NCI-H2196 treated with DMSO at 0.1 percent for 48 hours (cell line): ENCODE measurements at regions not wholly inside any gene's neighbourhood (a gene's known extent, or its start where the extent isn't known, plus 50 kb on each side); places are given as distances from the start of the nearest gene placed in this dataset.

ENCODE experiments used
- DNase-seq: peaks from one replicate; lab custom pipeline; 2025; ENCODE audit not compliant: unreplicated experiment; lab: John Stamatoyannopoulos, UW

DNA sequence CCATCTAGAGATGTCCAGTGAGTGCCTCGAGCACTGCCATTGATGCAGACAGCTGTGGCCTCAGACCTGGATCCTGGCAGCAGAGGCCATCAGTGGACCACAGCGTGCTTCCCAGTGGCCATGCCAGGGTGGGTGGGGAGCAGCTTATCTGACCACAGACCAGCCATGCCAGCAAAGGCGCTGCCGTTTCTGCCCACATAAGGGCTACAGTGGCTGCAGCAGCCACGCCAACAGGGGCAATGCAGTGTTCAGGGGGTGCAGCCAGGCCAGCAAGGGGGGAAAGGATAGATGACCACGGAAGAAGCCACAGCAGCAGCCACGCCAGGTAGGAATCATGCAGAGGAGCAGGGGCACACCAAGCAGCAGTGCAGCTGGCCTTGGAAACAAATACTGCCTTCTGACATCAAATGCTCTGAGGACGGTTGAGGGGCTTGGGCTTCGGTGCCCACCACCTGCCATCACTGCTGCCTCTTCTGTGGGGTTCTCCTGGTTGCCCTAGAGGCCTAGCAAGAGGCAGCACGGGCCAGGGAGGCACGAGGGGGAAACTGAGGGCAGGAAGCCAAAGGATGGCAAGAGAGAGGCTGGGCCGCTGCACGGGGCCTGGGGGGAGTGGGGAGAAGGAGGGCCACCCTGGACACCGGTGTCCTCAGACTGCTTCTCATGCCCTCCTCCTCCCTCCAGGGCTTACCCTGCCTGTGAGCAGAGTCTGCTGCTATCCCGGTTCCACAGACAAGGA lies 94.7 kb upstream of the RUNX3 start:
- no peak for DNase-seq

DNA sequence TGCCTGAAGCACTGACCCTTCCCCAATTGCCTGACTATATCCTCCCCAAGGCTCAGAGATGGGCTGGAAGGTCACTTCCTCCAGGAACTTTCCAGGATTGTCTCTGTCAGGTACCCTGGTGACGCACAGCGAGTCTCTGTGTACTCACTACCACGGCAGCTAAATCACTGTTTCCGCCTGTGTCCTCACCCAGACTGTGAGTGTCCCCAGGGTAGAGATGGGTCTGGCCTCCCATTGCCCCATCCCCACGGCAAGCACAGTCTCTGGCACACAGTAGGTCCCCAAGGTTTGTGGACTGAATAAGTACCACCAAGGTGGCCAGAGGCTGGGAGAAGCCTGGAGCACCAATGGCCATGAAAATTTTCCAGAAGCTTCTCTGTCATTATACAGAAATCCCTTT lies 93.8 kb upstream of the RUNX3 start:
- DNase-seq: no peak

DNA sequence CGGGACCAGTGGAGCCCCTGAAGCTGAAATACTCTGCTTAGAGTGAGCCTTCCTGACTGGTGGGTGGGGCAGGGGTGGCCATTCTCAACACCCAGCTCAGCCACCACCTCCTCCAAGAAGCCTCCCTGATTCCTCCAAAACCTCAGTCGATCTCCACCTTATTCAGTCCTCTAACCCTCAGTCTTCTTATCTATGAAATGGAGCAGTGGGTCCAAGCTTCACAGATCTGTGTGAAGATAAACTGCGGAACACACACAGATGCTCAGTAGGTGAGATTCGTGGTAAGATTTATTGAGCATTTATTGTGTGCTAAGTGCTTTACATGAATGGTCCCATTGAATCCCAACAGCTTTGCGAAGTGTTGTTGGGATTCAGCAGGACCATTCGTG lies 93.1 kb upstream of the RUNX3 start:
- DNase-seq: no peak

DNA sequence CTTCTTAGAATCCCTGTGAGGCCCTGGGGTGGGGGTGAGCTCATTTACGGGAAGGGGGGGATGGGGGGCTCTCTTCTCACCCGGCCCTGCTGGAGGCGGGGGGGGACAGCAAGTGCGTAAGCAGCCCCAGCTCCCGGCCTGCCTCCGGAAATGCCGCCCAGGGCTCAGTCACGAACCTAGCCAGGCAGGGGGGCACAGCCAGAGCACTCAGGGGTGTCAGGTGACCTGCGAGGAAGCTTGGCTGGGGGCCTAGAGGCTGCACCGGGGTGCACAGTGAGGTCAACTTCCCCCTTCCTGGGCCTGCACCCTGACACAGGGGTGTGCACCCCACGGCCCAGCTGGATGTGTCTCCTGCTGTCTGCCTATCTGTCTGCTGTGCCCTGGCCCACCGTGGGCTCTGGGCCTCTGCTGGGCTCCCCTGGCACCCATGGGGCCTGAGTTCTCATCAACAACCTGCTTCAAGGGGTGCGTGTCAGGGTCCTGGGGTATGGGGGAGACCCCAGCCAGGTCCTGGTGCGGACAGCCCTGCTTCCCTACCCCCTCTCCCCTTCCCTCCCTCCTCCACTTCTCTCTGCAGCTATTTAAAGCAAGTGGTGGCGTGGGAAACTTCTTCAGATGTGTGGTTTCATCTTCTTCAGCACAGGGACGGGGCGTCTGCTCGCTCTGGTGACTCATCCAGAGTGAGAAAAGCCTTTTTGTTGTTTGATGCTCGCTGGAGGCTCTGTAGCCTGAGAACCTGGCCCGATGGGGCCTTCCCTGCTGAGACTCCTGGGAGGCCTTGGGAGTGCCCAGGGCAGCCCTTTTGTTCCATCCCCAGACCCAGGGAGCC lies 92.5 kb upstream of the RUNX3 start:
- no peak for DNase-seq

DNA sequence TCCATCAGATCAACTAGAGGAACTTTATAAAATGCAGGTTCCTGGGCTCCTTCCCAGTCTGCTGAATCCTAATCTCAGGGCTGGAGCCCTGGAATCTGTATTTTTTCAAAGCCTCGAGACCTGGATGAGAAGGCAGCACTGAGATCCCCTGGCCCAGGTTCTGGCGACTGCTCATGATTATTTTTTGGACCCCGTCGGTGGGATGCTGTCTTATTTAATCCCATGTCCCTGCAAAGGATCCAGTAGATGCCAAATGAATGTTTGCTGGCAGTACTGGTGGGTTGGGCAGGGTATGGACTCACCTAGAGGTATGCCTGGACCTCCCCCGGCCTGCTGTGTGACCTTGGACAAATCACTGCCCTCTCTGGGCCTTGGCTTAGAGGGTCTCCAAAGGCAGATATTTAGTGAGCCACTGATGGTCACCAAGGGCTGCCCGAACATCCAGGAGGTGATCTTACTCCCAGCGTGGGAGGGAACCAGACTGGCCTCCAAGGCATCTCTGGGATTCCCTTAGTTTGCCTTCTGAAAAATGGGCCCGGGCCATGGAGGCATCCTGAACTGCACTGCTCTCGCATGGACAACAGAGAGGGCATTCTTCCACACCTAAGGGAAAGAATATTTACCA lies 91.6 kb upstream of the RUNX3 start:
- DNase-seq: no peak

DNA sequence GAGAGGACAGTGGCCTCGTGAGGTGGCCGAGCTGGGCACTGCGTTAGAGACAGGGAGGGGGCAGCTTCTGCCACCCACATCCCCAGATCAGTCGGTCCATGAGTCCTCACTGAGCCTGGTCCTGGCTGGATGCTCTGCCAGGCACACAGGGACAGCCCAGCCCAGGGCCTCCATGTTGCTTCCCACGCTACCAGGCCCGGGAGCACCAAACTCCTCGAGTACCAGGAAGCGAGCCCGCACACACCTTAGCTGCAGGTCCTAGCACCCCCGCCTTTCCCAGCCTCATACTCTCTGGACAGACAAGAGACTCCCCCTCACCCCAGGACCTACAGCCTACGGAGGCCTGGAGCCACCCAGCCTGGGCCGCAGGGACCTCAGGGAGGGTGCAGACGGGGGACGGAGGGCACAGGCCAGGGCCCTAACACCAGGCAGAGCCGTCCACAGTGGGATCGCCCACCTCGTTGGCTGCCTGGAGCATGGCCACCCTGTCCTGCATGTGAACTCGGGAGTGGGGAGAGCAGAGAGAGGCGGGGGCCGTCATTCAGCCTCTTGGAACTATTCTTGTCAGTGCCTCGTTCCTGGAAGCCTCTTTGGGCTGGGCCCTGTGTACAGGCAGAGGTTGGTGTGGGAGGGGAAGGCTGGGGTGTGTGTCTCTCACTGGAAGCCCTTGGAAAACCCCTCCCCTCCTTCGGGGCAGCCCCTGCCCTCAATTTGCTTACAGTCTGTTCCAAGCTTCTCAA lies 90.9 kb upstream of the RUNX3 start:
- DNase-seq: no peak

DNA sequence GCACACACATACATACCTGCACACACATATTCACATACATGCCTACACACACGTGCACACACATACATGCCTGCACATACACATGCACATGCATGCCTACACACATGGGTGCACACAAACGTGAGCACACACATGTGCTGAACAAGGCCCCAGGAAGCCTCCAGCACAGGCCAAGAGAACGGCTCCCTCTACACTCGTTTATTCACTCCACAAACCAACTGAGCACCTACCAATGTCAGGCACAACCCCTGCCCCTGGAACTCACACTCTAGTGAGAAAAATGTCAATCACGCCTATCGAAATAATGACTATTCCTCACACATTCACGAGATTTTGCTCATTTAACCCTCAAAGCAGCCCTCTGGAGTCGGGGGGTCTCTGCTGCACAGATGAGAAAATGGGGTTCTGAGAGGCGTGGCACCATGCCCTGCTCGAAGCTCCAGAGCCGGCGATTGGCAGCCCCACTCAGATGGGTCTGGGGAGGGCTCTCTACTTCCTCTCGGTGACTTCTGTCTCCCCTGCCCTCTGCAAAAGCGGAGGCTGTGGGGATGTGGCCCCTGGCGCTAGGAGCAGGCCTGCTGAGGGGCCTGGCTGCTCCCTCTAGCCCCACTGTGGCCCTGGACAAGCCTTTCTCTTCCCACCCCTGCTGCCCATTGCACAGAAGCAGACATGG lies 90.2 kb upstream of the RUNX3 start:
- no peak for DNase-seq

DNA sequence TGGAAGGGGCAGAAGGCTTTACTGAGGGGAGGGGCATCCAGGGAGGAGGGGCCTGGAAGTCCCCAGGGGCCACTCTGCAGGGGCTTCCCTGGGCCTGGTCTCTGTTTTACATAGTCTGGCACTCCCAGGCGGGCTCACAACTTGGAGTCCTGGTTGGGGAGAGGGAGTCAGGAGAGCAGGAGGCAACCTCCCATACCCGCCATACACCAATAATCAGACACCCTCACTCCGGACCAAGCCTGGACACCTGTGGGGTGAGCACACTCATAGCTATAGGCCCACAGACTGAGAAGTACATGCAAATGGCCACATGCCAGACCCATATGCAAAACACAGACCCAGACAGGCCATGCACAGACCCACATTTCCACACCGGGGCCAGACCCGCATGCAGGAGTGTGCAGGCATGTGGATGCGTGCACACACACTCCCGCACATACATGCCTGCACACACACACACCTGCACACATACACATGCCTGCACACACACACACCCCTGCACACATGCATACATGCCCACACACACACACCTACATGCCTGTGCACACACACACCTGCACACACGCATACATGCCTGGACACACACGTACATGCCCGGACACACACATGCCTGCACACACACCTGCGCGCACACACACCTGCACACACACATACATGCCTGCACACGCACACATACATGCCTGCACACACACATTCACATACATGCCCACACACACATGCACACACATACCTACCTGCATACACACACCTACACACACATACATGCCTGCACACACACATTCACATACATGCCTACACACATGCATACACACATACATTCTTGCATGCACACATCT lies 89.5 kb upstream of the RUNX3 start:
- DNase-seq: no peak

DNA sequence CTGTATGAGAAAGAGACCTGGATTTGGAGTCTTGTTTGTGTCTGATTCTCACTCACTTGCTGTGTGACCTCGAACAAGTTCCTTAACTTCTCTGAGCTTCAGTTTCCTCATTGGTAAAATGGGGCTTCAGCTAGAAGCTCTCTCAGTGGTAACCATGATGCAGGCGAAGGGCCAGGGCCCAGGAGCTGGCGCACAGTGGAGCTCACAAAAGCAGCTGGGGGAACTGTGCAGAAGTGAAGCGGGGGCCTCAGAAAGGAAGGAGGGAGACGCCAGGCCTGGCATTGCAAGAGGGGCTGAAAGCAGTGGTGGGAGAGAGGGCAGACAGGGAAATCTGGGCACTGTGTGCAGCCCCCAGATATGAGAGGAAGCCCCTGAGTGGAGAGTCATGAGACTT lies 88.9 kb upstream of the RUNX3 start:
- DNase-seq: no peak

DNA sequence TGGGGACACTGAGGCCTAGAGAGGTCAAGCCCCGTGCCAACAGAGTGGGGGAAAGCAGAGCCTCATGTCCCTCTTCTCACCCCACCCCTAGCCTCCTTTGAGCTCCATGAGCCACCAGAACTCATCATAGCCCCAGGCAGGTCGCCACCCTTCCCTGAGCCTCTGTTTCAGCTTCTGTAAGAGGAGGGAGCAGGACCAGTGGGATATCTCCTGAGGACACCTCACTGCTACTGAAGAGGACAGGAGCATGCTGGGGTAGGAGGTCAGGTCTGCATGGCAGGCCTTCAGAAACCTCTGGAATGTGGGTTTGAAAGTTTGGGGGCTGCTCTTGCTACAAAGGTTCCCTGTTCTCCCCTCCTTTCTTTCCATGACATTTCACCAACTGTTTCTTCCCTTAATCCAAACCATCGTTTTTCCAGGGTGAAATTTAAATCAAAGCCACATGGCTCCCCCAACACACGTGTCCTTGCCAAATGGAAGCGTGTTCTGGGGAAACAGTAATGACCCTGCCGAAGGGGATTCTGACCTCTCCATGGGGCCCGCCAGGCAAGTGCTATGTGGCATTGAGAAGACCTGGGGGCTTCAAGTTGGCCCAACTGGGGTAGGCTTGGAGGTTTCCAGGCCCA lies 88.1 kb upstream of the RUNX3 start:
- DNase-seq: no peak

DNA sequence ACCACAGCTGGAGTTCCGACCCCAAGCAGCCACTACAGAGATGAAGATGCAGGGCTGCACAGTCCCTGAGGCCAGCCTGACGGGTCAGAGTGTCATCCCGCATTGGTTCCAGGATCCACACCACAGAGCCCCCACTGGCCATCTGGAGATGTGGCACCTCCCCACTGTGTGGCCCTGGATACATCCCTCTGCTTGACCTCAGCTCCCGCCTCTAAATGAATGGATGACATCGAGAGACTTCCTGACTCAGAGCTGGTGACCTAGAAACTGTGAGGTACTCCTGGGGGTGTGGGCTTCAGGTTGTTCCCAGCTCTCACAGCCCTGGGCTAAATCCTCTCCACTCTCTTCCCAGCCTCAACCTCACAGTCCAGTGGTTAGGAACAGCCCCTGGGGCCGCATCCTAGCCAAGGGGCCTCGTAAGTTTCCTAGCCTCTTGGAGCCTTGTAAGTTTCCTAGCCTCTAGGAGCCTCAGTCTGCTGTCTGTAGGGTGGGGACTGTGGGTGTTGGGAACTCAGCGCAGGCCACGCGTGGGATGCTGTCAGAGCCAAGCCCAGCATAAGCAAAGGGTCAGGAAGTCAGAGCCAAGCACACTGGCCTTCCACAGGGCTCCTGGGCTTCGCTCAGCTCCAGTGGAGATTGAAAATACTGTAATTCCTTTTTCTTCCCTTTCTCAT lies 87.5 kb upstream of the RUNX3 start:
- DNase-seq: no peak

DNA sequence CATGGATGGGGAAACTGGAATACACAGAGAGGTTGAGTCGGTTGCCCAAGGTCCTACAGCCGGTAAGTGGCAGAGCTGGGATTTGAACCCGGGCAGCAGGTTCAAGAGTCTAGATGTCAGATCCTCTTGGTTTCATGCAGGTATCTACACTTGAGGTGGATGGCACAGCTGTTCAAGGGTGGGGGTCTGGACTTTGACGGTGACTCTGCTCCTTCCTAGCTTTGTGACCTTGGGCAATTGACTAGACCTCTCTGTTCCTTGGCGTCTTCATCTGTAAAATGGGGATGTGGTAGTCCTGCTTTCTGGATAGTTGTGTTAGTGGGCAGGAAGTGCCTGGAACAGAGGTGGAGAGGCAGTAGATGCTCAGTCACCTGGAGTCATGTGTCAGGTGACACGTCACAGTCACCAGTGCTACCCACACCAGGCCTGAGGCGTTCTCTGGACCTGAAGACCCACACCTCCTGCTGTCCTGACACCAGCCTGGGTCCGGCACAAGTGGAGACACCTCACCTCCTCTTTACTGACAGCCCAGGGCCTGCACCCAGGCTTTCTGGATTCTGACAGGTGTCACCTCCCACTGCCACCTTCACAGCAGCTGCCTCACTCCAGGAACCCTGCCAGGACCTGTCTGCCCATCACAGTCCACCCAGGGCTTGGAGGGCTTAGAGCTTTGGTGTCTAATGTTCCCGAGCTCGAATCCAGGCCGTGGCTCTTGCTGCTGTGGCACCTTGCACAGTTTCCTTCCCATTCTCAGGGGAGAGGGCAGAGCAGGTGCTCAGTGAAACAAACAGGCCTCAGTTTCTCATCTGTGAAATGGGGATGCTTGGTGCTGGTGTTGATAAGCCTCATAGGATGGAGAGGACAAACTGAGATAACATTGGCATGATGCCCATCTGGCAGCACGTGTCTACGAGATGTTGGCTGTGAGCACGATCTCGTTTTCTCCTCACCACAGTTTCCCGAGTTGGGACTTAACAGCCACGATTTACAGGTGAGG lies 83.2 kb upstream of the RUNX3 start:
- DNase-seq: no peak

DNA sequence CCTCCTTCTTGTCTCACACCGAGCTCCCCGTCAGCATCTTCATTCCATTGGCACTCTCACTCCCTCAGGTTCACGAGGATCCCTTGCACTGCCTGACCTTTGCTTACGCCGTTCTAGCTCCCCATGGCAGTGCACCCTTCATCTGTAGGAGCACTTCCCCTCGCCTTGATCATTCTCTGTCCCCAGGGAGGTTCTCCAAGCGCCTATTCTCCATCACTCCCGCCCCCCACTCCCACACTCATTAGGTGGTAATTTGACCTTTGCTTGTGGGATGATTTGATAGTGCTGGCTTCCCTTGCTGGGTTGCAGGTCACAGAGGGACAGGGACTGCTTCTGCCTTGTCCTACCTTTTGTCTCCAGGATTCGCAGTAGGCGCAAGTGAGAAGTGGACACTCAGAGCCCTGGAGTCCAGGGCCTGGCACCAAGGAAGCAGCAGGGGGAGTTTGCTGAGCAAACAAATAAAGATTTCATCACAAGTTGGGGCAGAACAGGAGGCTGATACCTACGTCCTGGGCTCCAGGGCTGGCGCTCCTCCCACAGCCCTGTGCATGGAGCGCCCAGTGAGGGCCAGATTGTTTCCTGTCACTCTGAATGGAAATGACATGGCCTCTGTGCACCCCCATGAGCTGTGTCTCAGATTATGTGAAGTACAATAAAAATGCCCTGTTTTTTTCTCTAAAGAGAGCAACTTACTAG lies 82.0 kb upstream of the RUNX3 start:
- no peak for DNase-seq

DNA sequence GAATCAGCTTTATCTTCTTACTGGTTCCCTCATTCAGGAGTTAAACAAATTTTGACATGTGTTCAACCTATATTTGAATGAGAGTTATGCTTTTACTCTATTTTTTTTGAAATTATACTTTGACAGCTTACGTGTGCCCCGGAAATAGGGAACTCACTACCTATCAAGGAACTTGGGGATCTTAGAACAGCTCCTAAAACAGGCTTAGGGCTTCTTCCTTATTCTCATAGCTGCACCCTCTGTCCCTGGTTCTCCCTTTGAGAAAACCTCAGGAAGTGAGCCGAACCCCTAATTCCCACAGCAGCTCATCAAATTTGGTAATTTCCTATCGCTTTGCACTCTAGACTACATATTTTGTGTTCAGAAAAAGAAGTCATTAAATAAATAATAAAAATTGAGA lies 81.2 kb upstream of the RUNX3 start:
- no peak for DNase-seq

DNA sequence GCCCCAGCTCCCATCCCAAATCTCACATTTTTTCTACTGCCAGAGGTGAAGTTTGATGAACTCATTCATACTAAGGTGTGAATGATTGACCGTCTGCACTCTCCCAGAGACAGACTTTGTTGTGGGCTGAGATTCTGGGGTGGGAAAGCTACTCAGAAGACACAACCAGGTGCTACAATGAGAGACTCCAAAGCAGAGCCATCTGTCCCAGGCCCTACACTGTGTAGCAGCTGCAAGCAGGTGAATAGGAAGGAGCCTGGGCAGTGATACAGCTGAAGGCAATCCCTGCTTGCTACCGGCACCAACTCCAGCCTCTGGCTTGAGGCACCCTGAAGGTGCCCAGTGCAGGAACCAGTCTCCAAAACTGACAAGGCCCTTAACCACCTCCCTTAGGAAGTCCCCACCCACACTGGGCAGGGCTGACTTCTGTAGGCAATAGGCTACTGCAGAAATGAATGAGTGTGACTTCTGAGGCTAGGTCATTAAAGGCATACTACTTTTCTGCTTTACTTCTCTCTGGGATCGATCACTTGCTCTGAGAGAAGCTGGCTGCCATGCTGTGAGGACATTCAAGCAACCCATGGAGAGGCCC lies 79.7 kb upstream of the RUNX3 start:
- DNase-seq: no peak

DNA sequence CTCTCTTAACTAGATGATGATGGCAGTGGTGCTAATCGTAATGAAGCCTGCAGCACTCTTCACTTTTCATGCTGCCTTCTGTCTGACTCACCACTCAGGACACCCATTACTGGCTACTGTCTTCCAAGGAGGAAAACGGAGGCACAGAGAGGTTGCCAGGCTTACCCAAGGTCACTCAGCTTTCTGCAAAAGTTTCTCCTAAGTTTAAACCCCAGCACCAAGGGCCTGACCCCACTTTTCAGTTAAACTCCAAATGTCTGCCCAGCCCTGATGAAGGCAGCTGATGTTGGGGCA lies 78.1 kb upstream of the RUNX3 start:
- DNase-seq: no peak
